ENCODE measurements at regions not wholly inside any gene's neighbourhood (a gene's known extent, or its start where the extent isn't known, plus 50 kb on each side); places are given as distances from the start of the nearest gene placed in this dataset.

- Histone ChIP-seq H4K5ac (ENCODE audit: insufficient read length, low read depth, low read length) (no peak overlapping the region), H3T11ph (ENCODE audit: low read length) (no peak overlapping the region), H2BK5ac (ENCODE audit: insufficient read length, low read length) (no peak overlapping the region), H2BK120ac (ENCODE audit: low read depth, low read length, poor library complexity, severe bottlenecking) (no peak overlapping the region), H4K8ac (replicated peaks; ENCODE audit: insufficient read length, low read depth, low read length) (no peak overlapping the region), H3K4me1 (ENCODE audit: insufficient read depth, low read length) (peaks cover 2% of the 10 kb centered on the region; the same call in 1 of the 2 replicates), H3K23me2 (ENCODE audit: insufficient read length, low read depth, low read length, poor library complexity, severe bottlenecking) (no peaks in the 10 kb centered on the region), H2BK20ac (ENCODE audit: low read depth, low read length, poor library complexity, severe bottlenecking) (no peak overlapping the region), H3K4me2 (ENCODE audit: insufficient read depth, insufficient read length, low read length) (no peak overlapping the region), H2BK15ac (ENCODE audit: low read depth, low read length) (no peak overlapping the region), H2AFZ (ENCODE audit: low read length) (no peak overlapping the region), H3K4ac (ENCODE audit: low read depth, low read length) (no peak overlapping the region), H3K56ac (ENCODE audit: insufficient read length, low read depth, low read length) (no peak overlapping the region), H3K79me1 (ENCODE audit: insufficient read depth, low read depth, low read length, poor library complexity, severe bottlenecking) (no peaks in the 10 kb centered on the region), H2AK5ac (ENCODE audit: insufficient read length, low read length) (no peak overlapping the region), H3K23ac (ENCODE audit: insufficient read length, low read depth, low read length) (no peak overlapping the region), H3K9me3 (ENCODE audit: control insufficient read depth, low read depth, low read length) (no peaks in the 10 kb centered on the region), H3K79me2 (ENCODE audit: insufficient read depth, low read length) (no peaks in the 10 kb centered on the region), H3K27me3 (ENCODE audit: insufficient read depth, low read length) (no peaks in the 10 kb centered on the region; the same call in 1 of the 2 replicates), H3K9ac (ENCODE audit: extremely low read depth, insufficient read length, low read length) (no peak overlapping the region), H2BK12ac (ENCODE audit: insufficient read length, low read depth, low read length) (no peak overlapping the region), H4K20me1 (ENCODE audit: control insufficient read depth, insufficient read depth, insufficient read length) (no peaks in the 10 kb centered on the region), H3K14ac (ENCODE audit: insufficient read depth, low read length) (no peak overlapping the region), H3K18ac (ENCODE audit: insufficient read length, low read depth, low read length) (no peak overlapping the region), H3K27ac (ENCODE audit: insufficient read length, low read depth, low read length) (no peak overlapping the region), H4K91ac (ENCODE audit: insufficient read length, low read depth, low read length) (no peak overlapping the region)
- H3K27ac Mint-ChIP-seq = no peak overlapping the region
- no peaks in the 10 kb centered on the region; the same call in none of the 2 replicates for H3K27me3 Mint-ChIP-seq (ENCODE audit: low read depth)
- DNase-seq = no peak
- peaks cover 24 to 32% of the 10 kb centered on the region in 2 experiments for H3K4me1 Mint-ChIP-seq
- no peaks in the 10 kb centered on the region for H3K9me3 Mint-ChIP-seq
- no peaks in the 10 kb centered on the region; a peak in 1 of 7 replicates for H3K36me3 Mint-ChIP-seq (ENCODE audit: insufficient read depth in 1 of 3, low read depth in 3 of 3)
- no peak overlapping the region for H3K4me3 Mint-ChIP-seq
- no peak for TF ChIP-seq CTCF (conservative IDR thresholded peaks at IDR 0.05)
- no CpG with 5 or more reads among the region's 4 CpGs for WGBS (ENCODE audit: extremely low coverage, insufficient read length, low lambda C conversion rate)
These were observed 436.4 kb downstream of the ZNF521 start for GRCh38 chr18:24915547-24915946.
